ENCODE measurements at regions not wholly inside any gene's neighbourhood (a gene's known extent, or its start where the extent isn't known, plus 50 kb on each side); places are given as distances from the start of the nearest gene placed in this dataset.
"Not testable (repeated sequence)": the region's sequence is repeated elsewhere in the genome, so short reads cannot be mapped to it uniquely, and the experiment has no call there.

DNA sequence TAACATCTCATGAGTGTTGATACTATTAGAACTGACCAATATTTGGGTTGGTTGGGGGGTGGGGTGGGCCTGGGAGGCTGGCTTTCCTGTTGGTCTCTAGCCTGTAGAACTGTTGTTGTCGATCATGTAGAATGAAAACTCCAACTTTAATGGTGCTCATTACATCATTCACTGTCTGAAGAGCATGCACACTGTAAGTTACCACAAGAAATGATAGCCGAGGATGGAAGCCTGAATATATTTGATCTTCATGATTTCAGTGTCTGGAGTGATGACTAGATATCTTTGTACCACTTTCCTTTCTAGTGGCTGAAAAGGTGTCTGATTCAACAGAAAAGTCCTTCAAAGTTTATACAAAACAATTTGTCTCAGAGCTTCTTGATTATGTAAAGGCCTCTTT is 123.6 kb downstream of the XCL2 start:
- no peak for DNase-seq (ENCODE audit: low spot score)

- no peak for DNase-seq (ENCODE audit: low spot score)
Observed at GRCh38 chr1:168419736-168420135, 124.1 kb downstream of the XCL2 start.

DNA sequence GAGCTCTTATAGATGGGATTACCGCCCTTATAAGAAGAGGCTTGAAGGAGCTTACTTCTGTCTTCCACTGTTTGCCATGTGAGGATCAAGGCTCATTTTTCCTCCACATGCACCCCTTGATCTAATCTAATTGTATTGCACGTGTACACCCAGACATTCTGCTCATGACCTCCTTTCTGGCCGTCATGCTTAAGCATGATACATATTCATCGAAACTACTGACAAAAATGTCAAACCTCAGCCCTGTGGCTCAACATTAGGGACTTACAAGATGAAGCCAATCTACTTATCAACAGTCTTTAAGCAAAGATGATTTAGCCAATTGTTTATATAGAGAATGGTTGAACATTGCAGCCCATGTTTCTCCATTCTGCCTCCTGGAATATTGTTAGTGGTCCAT is 127.6 kb downstream of the XCL2 start:
- DNase-seq (ENCODE audit: low spot score) = no peak

DNA sequence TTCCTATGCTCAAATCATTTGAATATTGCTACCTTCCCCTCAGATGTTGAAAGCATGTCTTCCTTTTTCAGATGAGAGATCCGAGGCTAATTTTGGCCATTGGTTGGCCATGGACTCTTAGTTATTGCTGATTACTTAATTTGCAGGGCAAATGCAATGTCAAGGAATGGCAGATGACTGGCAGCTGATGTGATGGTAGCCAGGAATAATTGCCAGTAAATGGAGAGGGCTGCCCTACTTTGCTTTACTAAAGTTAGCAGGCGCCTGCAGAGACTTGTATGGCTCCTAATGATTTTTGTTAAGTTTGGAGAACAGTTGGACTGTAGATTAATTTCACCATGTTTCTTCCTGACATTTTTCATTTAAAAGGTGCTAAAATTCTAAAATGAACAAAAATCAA is 128.9 kb downstream of the XCL2 start:
- no peak for DNase-seq (ENCODE audit: low spot score)

- DNase-seq (ENCODE audit: low spot score) = no peak
Observed at GRCh38 chr1:168410464-168410863, 129.8 kb downstream of the TBX19 start.

- no peak for DNase-seq (ENCODE audit: low spot score)
Observed at GRCh38 chr1:168408884-168409283, 128.2 kb downstream of the TBX19 start.

GRCh38 chr1:168408539-168408865 is 127.8 kb downstream of the TBX19 start:
- no peak for DNase-seq (ENCODE audit: low spot score)

GRCh38 chr1:168407832-168408538 is 127.3 kb downstream of the TBX19 start:
- DNase-seq (ENCODE audit: low spot score) = no peak

GRCh38 chr1:168405906-168406549 is 125.4 kb downstream of the TBX19 start:
- no peak for DNase-seq (ENCODE audit: low spot score)

DNA sequence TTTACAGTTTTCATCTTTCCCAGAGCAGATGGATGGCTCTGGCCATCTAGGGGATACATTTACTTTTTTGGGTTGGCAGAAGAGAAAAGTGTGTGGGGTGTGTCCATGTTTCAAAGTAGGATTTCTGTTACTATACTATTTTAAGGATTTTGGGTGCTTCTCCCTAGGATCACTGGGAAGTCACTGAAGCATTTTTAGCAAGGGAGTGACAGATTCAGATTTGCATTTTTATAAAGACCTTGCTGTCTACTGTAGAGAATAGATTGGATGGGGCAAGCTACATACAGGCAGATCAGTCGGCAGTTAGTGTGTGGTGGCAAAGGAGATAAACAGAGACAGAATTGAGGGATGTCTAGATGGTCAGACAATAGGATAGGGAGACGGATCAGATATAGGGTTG is 122.5 kb downstream of the TBX19 start:
- DNase-seq (ENCODE audit: low spot score) = no peak

GRCh38 chr1:168402466-168402865 is 121.8 kb downstream of the TBX19 start:
- not testable (repeated sequence) for DNase-seq (ENCODE audit: low spot score)

DNA sequence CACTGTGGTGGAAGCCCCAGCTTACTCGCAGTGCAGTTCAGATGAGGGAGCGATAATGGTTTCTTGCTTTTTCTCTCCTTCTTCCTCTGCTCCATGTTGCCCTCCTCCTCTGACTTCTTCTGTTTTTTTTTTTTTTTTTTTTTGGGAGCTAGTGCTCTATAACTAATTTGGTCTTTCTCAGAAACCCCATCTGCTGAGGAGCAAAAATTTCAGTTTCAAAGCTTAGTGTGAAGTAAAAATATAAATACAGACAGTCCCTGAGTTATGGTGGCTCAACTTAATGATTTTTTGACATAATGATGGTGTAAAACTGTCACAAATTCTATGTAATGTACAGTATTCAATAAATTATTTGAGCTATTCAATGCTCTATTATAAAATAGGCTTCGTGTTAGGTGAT is 120.7 kb downstream of the TBX19 start:
- DNase-seq (ENCODE audit: low spot score) = no peak

DNA sequence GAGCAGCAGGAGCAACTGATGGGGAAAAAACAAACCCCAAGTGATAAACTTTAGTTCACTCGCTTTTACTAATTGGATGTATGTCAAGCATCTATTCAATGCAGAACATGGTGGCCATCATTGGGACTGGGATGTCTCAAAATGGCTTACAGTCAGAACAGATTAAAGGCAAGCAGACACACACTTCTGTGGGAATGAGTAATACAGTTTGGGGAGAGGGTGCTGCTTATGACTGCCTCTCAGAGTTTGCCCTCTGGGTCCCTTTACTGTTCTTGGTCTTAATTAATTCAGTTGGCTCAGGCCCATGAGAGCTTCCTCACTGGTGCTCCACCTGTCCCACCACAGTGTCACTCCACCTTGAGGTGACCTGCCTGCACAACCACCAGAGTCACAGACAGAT is 119.5 kb downstream of the TBX19 start:
- no peak for DNase-seq (ENCODE audit: low spot score)

DNA sequence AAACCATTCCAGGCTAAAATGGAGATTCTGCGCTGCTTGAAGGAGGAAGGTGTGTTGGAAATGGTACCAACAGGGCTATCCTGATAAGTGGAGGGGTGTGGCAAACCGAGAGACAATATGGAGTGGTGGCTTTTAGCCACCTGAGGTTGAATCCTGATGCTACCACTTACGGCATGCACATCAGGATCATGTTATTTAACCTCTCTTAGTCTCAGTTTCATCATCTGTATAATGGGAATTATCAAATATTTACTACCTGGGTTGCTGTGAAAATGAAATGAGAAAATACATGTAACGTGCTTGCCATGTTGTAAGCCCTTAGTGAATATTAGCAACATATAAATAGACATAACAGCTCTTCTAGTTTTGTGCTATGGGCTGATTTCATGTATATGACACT is 117.1 kb downstream of the TBX19 start:
- no peak for DNase-seq (ENCODE audit: low spot score)

- DNase-seq (ENCODE audit: low spot score) = no peak
Observed at GRCh38 chr1:168396940-168397684, 116.4 kb downstream of the TBX19 start.

DNA sequence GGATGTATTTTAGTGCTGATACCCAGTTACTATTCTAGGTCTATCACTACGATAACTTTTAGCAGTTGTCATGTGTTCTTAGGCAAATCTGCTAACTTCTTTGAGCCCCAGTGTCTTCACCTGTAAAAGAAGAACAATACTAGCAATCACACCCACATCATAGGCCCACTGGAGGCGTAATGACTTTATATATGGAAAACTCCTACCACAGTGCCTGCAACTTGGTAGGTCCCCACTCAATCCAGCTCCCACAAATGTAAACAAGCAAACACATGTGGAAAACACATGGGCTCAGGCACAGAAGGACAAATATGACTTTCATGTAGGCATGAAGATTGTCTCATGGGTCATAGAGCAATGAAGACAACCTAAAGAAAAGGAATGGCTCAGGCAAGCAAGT is 115.8 kb downstream of the TBX19 start:
- DNase-seq (ENCODE audit: low spot score) = no peak

GRCh38 chr1:168394858-168395257 is 114.2 kb downstream of the TBX19 start:
- no peak for DNase-seq (ENCODE audit: low spot score)

DNA sequence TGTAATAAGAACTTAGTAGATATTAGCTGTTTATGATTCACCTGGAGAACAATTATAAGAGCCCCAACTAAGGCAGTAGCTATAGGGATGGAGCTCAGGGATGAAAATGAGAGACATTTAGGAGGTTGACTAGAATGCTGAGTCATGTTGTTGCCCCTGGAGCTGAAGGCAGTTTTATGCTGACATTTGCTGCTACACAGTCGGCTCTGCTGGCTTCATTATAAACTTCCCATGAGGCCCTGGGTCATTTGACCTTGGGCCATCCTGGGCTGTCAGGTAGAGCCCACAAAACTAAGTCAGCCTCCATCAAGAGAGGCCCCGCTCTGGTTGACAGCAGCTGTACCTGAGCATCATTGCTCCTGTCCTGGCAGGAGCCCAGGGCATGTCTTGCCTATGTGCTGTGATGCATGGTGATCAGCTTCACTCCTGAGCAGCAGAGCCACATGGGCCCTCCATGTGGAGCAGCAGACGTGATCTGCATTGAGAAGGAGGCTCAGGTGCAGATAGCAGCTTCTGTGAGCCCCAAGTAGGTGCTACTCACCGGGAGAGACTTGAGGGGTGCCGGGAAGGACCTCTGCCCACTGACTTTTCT is 112.4 kb downstream of the TBX19 start:
- no peak for DNase-seq (ENCODE audit: low spot score)

- DNase-seq (ENCODE audit: low spot score) = no peak
Observed at GRCh38 chr1:168391851-168392681, 111.4 kb downstream of the TBX19 start.

GRCh38 chr1:168390271-168390670 is 109.6 kb downstream of the TBX19 start:
- DNase-seq (ENCODE audit: low spot score) = no peak

- DNase-seq (ENCODE audit: low spot score) = no peak
Observed at GRCh38 chr1:168387781-168388760, 107.4 kb downstream of the TBX19 start.
